HS-5 (cell line): ENCODE measurements at regions not wholly inside any gene's neighbourhood (a gene's known extent, or its start where the extent isn't known, plus 50 kb on each side); places are given as distances from the start of the nearest gene placed in this dataset.

Source experiments
- DNase-seq: peaks from one replicate; pipeline ENCODE4 v3.0.0-alpha.2; 2012; ENCODE audit warnings: low read depth

DNA sequence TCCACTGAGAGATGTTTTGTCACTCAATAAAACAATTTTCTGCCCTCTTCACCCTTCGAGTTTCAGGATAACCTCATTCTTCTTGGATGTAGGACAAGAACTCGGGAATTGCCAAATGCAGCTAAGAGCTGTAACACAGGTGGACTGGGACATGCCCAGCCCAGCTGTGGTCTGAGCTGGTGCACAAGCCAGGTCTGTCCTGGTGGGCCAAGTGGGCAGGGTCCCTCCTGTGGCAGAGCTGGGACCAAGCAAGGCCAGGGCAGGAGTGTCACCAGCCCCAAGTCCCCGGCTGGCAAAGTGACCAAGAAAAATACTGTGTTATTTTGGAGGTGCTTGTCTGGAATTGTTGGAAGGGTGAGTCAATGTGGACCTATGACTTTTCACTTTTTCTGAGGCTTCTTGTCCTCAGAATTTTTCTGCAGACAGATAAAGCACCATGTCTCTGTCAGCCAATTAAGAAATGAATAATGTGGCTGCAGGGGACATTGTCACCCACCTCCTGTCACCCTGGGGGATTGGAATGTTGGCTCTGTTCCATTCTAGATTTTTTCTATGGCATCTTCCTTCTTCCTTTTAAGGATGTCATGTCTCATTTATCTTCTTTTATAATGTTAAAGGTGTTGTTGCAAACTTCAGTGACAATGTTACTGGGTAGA is 645.2 kb upstream of the EPHA6 start:
- DNase-seq, result no peak

DNA sequence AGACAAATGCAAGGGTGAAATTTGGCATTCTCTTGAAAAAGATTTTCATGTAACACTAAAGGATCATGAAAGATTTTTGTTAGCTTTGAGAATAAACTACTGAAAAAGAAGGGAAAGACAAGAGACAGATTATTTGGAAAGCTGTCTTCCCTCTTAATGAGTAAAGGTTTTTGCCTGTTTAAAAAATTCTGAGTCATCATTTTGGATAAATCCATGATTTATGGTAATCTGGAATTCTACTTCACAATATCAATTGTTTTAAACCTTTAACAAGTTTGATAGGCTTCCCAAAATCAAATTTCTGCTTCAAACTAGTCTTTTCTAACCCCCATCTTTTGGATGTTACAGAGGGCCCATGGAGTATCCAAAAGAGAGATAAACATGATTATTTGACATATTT is 641.5 kb upstream of the EPHA6 start:
- DNase-seq, result no peak

DNA sequence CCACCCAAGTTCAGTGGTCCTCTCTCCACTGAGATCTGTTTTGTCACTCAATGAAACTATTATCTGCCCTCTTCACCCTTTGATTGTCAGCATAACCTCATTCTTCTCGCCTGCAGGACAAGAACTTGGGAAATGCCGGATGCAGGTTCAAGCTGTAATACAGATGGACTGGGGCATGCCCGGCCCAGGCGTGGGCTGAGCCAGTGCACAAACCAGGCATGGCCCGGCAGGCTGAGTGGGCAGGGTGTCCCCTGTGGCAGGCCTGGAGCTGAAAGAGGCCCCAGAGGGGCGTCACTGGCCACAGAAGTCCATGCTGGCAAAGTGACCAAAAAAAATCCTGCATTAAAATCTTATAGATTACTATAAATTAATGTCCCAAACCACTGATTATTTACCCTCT is 638.9 kb upstream of the EPHA6 start:
- no peak for DNase-seq

DNA sequence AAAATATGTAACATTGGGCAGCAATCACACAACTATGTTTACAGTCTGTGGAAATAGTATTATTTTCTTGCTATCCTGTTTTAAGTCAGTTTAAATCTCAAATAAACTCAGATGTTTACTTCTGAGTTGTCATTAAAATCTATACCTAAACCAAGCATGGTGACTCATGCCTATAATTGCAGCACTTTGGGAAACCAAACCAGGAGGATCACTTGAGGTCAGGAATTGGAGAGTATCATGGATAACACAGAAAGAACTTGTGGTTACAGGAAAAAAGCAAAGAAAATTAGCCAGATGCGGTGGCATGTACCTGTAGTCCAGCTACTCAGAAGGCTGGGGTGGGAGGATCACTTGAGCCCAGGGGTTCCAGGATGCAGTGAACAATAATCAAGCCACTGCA is 631.6 kb upstream of the EPHA6 start:
- peak; percentile 10 for DNase-seq

DNA sequence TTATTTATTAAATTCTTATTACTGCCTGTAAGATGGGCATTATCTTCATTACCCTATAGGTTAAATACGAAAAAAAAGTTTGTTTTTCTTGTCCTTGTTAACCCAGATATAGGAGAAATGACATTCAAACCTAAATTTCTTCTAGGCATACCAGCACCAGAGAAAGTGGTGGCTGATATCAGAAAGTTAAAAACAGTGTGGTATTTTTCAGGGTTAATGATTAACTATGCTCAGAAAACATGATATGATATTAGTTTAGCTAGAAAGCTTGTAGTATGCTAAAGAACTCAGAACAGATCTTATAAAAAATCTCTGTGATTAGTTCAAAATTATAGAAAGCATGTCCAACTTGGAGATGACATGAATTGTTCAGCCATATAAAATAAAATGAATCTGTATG is 630.5 kb upstream of the EPHA6 start:
- no peak for DNase-seq

DNA sequence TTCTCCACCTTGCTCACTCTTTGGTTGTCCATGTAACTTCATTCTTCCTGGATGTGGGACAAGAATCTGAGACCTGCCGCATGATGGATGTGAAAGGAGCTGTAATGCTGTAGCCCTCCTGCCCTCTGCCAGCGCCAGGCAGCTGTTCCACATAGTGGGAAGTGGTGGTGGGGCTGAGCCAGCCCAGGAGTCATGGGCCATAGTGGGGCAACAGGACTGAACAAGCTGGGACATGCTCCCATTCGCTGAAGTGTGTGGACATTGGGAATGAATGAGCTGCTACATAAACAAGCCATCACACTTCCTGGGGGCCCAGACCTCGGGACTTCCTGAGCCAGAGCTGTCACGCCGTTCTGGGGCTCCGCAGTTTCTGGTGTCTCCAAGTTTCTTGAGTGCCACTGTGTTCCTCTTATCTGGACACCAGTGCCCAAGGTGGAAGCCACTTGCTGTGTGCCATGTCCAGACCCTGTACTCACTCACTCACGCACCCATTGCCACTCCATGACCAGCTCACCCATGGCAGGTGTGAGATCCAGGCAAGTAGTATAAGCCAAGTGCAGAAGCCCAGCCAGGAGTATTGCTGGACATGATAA is 624.3 kb upstream of the EPHA6 start:
- DNase-seq, result no peak

DNA sequence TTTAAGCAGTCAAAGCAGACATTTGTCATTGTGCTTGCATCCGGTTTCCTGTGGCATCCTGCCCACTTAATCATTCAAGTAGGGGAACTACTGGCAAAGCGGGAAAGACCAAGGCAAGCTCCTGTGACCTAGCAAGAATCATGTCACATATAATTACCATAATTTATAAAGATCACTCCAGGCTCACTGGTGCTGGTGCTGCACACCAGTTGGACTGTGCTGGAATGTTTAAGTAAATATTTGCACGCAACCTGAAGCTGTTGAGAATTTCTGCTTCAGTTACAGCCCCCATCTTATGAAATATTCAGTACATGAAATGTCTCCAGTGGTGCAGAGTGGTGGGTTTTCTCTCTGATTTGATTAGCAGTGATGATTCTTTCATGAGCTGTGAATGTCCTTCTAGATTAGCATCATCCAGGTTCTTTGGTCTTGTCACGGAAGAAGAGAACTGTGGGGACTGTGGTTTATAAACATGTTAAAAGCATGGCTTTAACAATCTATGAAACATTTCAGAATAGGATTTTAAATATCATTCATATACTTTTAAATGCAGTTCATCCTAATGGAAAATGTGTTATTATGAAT is 621.3 kb upstream of the EPHA6 start:
- DNase-seq, result no peak

DNA sequence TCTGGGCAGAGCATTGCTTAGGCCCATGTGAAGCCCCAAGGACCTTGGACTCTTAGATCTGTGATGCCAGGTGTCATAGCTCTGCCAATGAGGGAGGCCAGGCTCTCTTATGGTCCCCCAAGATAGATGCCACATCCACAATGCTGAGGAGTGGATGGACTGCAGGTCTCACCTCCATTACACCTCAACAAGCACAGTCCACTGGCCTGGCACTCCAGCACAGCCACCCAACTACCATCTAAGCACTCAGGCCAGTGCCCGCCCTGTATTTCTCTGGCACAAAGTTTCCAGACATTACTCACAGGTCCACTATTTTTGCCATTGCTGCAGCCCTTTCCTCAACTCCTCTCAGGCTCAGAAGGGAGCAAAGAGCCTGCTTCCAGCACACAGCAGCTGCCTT is 613.5 kb upstream of the EPHA6 start:
- no peak for DNase-seq

DNA sequence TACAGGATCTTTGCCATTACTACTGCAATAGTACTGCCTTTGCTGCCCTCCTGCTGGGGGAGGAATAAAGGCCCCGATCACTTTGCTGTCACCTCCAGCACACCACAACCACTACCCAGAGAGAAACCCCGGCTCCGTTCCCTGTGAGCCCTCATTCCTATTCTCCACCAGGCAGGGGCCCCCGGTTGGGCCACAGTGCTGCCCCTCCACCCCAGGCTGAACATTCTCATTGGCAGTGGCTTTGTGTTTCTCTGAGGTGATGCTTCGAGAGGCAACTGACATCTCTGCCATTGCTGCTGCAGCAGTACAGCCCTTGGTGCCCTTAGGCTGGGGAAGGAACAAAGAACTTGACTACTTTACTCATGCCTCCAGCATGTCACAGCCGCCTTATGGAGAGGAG is 612.9 kb upstream of the EPHA6 start:
- no peak for DNase-seq

DNA sequence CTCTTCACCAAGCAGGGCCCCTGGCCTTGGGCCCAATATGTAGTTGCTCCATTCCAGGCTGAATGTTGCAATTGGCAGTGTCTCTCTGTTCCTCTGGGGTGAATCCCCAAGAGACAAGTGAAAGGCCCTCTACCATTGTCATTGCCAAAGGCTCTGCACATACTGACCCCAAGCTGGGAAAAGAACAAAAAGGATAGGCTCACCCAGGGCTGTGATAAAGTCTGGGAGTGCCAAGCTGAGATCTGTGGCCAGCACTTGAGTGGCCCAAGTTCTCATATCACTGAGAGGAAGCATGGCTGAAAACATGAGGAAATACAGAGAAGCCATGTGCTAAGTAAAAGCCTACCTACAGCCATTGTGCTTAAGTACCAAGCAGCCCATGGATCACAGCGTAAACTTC is 612.2 kb upstream of the EPHA6 start:
- DNase-seq, result no peak

DNA sequence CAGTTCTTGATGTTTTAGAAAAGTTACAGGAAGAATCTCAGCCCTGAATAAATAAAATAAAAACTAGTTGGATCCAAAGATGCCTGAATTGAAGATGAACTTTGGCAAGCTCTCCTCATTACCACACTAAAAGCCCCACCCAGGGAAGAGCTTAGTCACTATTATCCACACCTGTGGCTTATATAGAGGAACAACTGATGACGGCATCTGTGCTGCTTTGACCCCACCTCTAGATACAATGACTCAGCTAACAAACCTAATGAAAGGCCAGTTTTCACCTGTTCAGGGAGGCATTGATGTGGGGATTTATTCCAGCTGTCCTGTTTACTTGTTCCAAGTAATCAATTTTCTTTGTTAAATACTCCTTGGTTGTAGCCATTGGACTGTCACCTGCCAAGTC is 604.7 kb upstream of the EPHA6 start:
- no peak for DNase-seq

DNA sequence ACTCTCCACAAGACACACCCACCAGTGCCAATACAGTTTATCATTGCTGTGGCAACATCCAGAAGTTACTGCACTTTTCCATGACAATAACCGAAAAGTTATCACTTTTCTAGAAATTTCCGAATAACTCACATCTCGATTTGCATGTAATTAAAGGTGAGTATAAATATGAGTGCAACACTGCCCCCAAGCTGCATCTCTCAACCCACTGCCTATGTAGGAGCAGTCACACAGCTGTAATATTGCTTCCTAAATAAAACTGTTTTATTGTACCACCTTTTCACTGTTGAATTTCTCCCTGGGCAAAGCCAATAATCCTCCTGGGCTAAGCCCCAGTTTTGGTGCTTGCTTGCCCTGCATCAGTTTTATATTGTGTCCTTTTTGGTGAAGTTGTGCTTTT is 601.0 kb upstream of the EPHA6 start:
- DNase-seq, result no peak

DNA sequence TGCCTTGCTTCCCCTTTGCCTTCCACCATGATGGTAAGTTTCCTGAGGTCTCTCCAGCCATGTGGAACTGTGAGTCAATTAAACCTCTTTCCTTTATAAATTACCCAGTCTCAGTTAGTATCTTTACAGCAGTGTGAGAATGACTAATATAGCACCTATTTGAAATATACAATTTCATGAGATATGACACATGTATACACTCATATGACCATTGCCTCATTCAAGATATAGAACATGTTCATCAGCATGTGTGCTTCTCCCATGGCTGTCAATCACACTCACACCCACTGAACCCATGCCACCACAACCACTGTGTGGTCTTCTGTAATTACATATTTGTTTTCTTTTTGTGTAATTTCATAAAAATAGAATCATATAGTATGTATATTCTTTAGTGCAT is 599.5 kb upstream of the EPHA6 start:
- DNase-seq, result no peak

DNA sequence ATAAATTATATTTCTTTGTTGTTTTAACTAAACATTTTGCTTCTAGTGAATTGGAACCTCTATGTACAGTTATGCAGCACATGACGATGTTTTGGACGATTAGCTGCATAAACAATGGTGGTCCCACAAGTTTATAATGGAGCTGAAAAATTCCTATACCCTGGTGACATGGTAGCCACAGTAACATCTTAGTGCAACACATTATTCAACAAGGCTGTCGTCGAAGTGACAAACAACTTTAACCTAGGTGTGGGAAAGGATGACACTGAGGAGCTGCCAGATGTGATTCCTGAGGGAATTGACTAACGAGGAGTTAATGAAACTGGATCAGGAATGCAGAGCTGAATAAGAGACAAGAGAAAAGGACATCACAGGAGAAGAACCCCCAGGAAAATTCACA is 588.9 kb upstream of the EPHA6 start:
- no peak for DNase-seq

DNA sequence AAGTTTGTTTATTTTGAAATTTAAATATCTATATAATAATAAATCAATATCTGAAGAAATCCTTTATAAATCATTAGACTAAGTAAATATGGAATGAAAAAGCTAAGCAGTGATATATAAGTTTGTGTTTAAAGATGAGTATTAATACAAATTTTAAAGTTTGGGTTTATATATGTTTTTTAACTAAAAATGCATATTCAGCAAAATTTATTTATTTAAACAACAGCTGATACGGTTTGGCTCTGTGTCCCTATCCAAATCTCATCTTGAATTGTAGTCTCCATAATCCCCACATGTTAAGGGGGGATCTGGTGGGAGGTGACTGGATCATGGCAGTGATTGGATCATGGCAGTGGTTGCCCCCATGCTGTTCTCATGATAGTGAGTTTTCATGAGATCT is 580.7 kb upstream of the EPHA6 start:
- no peak for DNase-seq

DNA sequence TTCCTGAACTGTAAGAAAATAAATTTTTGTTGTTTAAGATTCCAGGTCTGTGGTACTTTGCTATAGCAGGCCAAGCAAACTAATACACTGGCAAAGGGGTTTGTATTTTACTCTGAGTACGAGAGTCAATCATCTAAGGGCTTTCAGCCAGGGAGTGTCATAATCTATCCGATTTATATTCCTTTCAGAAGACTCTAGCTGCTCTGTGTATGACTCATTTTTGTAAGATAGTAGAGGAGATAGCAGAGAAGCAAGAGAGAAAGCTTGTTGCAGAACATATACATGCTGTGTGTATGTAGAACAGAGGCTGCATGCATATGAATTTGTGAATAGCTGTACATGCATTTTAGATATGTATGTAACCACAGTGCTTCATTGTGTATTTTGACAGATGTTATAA is 577.9 kb upstream of the EPHA6 start:
- no peak for DNase-seq

DNA sequence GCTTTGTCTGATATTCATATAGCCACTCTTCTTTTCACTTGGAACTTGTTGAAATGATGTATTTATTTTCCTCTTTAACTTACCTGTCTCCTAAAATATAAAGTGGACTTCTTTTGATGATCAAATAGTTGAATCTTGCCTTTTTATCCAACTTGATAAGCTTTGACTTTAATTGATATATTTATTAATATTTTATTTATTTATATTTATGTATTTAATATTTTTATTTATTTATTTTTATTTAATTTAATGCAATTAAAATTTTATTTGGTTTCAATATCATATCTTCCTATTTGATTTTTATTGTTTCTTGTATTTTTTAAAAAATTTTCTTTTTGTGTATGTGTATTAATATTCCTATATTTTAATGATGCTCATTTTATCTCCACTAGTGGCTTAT is 555.1 kb upstream of the EPHA6 start:
- DNase-seq, result no peak

DNA sequence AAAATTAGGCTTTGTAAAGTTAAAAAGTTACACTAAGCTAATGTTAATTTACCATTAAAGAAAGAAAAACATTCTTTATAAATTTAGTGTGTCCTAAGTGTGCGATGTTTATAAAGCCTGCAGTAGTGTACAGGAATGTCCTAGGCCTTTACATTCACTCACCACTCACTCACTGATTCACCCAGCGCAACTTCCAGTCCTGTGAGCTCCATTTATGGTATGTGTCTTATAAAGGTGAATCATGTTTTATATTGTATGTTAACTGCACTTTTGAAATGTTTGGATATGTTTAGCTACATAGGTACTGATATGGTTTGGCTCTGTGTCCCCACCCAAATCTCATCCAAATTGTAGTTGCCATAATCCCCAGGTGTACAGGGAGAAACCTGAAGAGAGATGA is 549.7 kb upstream of the EPHA6 start:
- no peak for DNase-seq

DNA sequence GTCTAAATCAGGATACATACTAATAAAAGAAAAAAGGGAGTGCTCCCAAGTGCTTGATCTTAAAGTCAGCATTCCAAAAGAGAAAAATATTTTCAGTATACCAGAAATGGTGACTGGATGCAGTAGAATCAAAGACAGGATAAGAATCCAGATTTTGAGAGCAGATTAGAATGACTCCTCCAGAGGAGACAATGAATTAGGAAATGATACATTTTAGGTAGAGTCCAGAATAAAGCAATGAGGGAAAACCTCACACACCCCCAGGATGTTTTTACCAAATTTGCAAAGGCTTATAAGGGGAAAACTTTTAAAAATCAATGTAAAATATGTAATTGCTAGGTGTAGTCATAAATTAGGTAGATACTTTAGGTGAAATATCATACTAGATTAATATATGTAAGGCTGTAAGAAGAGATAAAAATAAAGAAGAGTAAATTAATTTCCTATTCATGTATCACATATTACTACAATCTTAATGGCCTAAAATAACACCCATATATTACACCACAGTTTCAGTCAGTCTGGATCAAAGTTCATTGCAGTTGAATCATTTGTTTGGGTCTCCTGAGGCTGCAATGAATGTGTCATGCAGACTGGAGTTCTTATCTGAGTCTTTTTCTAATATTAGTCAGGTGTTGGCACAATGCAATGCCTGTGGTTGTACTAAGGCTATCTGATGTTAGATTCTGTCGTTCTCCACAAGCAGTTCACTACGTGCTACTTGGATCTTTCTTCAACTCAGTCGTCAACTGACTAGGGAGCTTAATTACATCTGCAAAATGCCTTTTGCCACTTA is 547.8 kb upstream of the EPHA6 start:
- peak; percentile 56 for DNase-seq

DNA sequence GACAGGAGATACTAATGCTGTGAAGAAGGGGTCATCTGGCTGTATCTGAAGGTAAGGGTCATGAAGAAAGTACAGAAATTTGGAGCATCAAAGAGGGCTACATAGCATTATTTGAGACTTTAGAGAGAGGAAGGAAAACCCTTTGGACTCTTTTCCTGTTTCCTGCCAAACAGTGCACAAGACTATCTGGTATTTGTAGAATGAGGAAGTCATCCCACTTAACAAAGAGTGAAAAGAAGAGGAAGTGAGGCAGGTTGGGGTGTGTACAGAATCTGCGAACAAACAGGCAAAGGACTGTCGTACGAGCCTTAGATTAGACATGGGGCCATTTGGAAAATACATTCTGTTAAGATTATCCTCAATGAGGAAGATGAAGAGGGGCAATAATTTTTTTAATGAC is 546.8 kb upstream of the EPHA6 start:
- no peak for DNase-seq

DNA sequence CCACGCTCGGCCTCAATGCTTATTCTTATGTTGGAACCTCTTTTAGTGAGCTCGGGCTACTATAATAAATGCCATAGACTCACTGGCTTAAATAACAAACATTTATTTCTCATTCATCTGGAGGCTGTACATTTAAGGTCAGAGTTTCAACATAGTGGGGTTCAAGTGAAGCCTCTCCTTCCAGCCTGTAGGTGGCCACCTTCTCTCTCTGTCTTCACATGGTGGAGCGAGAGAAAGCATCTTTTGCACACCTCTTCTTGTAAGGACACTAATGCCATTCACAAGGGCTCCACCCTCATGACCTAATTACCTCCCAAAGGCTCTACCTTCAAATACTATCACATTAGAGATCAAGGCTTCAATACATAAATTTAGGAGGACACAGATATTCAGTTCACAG is 520.3 kb upstream of the EPHA6 start:
- DNase-seq, result no peak

DNA sequence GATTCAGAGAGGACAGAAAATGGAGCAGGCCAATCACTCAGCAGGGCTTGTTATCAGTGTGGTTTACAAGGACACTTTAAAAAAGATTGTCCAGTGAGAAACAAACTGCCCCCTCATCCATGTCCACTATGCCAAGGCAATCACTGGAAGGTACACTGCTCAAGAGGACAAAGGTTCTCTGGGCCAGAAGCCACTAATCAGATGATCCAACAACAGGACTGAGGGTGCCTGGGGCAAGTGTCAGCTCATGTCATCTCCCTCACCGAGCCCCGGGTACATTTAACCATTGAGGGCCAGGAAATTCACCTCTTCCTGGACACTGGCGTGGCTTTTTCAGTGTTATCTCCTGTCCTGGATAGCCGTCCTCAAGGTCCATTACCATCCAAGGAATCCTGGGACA is 513.7 kb upstream of the EPHA6 start:
- no peak for DNase-seq

DNA sequence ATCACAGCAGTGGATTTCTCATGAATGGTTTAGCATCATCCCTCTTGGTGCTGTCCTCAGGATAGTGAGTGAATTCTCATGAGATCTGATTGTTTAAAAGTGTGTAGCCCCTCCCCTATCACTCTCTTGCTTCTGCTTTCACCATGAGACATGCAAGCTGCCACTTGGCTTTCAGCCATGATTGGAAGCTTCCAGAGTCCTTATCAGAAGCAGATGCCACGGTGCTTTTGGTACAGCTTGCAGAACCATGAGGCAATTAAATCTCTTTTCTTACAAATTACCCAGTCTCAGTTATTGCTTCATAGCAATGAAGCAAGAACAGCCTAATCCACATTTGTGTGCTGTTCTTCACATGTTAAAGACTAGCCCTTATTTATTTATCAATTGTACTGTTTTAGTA is 495.2 kb upstream of the EPHA6 start:
- no peak for DNase-seq
